Gastroesophageal sphincter (tissue), 3 donors: ENCODE measurements at regions not wholly inside any gene's neighbourhood (a gene's known extent, or its start where the extent isn't known, plus 50 kb on each side); places are given as distances from the start of the nearest gene placed in this dataset.

ENCODE experiments used
- CTCF ChIP-seq, 4 experiments: fragments of 200-600 bp in 2 of 4; fragments of 450-650 bp in 2 of 4; sonication (generic) in 1 of 4; IDR thresholded peaks; one replicate each; pipeline ENCODE4 v1.5.1; 2017 to 2019; ENCODE audit warnings: antibody characterized with exemption in 4 of 4, mild to moderate bottlenecking in 2 of 4, moderate library complexity in 2 of 4
- EP300 ChIP-seq: sonication (generic); formaldehyde crosslinking; IDR thresholded peaks from one replicate; pipeline ENCODE4 v1.6.1; 2017; ENCODE audit warnings: antibody characterized with exemption, mild to moderate bottlenecking
- POLR2A ChIP-seq, 2 donors: fragments of 450-650 bp; IDR thresholded peaks; one replicate each; pipeline ENCODE4 v1.6.1; 2017; ENCODE audit warnings: antibody characterized with exemption in 2 of 2, mild to moderate bottlenecking in 2 of 2, moderate library complexity in 1 of 2

DNA sequence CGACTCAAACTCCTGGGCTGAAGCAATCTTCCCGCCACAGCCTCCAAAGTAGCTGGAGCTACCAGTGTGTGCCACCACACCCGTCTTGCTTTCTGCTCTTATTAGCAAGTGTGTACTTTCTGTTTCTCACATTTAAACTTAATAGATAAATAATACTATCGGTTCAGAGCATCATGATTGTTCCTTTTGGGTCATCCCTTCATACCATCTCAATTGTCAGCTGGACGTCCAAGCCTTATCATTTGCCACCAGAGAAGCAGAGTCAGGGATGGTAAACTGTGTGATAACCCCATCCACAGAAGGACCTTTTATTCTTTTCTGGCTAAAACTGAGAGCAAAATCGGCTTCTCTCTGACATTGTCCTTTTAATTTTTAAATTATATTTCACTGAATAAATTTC lies 279.8 kb upstream of the GOT2 start:
- TF ChIP-seq CTCF (IDR thresholded peaks at IDR 0.05) (no peak), EP300 (no peak), POLR2A (IDR thresholded peaks at IDR 0.05) (no peak)
